Neural cell (in vitro differentiated cells): ENCODE measurements at regions not wholly inside any gene's neighbourhood (a gene's known extent, or its start where the extent isn't known, plus 50 kb on each side); places are given as distances from the start of the nearest gene placed in this dataset.

ENCODE experiments used
- CTCF ChIP-seq: fragments of 450-650 bp; IDR thresholded peaks from 2 replicates; pipeline ENCODE4 v1.5.1; 2014; ENCODE audit warnings: antibody characterized with exemption, mild to moderate bottlenecking, moderate library complexity; ENCODE audit not compliant: poor library complexity, severe bottlenecking
- EP300 ChIP-seq: fragments of 450-650 bp; conservative IDR thresholded peaks from 2 replicates; pipeline ENCODE4 v1.6.1; 2014; ENCODE audit warnings: antibody characterized with exemption, mild to moderate bottlenecking, moderate library complexity; ENCODE audit not compliant: poor library complexity, severe bottlenecking
- EZH2 ChIP-seq: fragments of 200-600, 300-800 bp; shearing (Covaris generic), sonication (generic); IDR thresholded peaks from 2 replicates; pipeline ENCODE4 v1.6.1; 2014; ENCODE audit warnings: antibody characterized with exemption, low read length, borderline replicate concordance, mild to moderate bottlenecking; ENCODE audit not compliant: insufficient read depth, poor library complexity, severe bottlenecking
- MXI1 ChIP-seq: fragments of 450-650 bp; conservative IDR thresholded peaks from 2 replicates; pipeline ENCODE4 v1.6.1; 2014; ENCODE audit warnings: antibody characterized with exemption, mild to moderate bottlenecking; ENCODE audit not compliant: poor library complexity, severe bottlenecking
- POLR2AphosphoS5 ChIP-seq: IDR thresholded peaks from 2 replicates; pipeline ENCODE4 v1.6.1; 2012
- RAD21 ChIP-seq: fragments of 450-650 bp; conservative IDR thresholded peaks from 2 replicates; pipeline ENCODE4 v1.6.1; 2014; ENCODE audit warnings: antibody characterized with exemption, mild to moderate bottlenecking, moderate library complexity
- SMC3 ChIP-seq: fragments of 450-650 bp; conservative IDR thresholded peaks from 2 replicates; pipeline ENCODE4 v1.6.1; 2014; ENCODE audit warnings: antibody characterized with exemption, mild to moderate bottlenecking, moderate library complexity; ENCODE audit not compliant: poor library complexity
- TAF1 ChIP-seq: IDR thresholded peaks from 2 replicates; pipeline ENCODE4 v1.6.1; 2012; ENCODE audit warnings: low read depth

- no peak for TF ChIP-seq CTCF
- no peak for TF ChIP-seq EZH2
- no peak for TF ChIP-seq RAD21
- no peak for TF ChIP-seq MXI1
- no peak for TF ChIP-seq POLR2AphosphoS5
- no peak for TF ChIP-seq TAF1
- no peak for TF ChIP-seq EP300
- TF ChIP-seq SMC3, result no peak
Measured at GRCh38 chr10:118871244-118871865, 116.6 kb upstream of the CACUL1 start.
